GM23338 (cell line): ENCODE measurements at regions not wholly inside any gene's neighbourhood (a gene's known extent, or its start where the extent isn't known, plus 50 kb on each side); places are given as distances from the start of the nearest gene placed in this dataset.

ENCODE experiments used
- ATAC-seq: fragments of 200-7000 bp; cut with Tn5 transposase; 3 replicates; pipeline ENCODE4 v1.9.1; 2020
- DNase-seq: peaks from one replicate; pipeline ENCODE4 v3.0.0-alpha.2; 2015; ENCODE audit warnings: low spot score
- H2AFZ ChIP-seq: fragments of 200-600 bp; sonication (generic); 2 replicates; pipeline ENCODE4 v1.8.0; 2016; ENCODE audit warnings: antibody characterized with exemption, mild to moderate bottlenecking, moderate library complexity
- H3F3A ChIP-seq: fragments of 200-600 bp; sonication (generic); replicated peaks from 2 replicates; pipeline ENCODE4 v1.8.0; 2017; ENCODE audit warnings: antibody characterized with exemption, mixed run types, low read depth
- H3K27ac ChIP-seq: fragments of 200-600 bp; sonication (generic); 2 replicates; pipeline ENCODE4 v1.6.1; 2016; ENCODE audit warnings: low read depth
- H3K27me3 ChIP-seq: fragments of 200-600 bp; sonication (generic); 2 replicates; pipeline ENCODE4 v1.8.0; 2016; ENCODE audit warnings: mild to moderate bottlenecking, mixed run types, moderate library complexity; ENCODE audit not compliant: insufficient read depth
- H3K36me3 ChIP-seq: fragments of 200-600 bp; sonication (generic); 2 replicates; pipeline ENCODE4 v1.8.0; 2016; ENCODE audit warnings: mild to moderate bottlenecking; ENCODE audit not compliant: insufficient read depth
- H3K4me1 ChIP-seq: fragments of 200-600 bp; sonication (generic); 2 replicates; pipeline ENCODE4 v1.8.0; 2016; ENCODE audit warnings: mild to moderate bottlenecking, moderate library complexity; ENCODE audit not compliant: insufficient read depth
- H3K4me2 ChIP-seq: fragments of 200-600 bp; sonication (generic); 2 replicates; pipeline ENCODE4 v1.7.1; 2017; ENCODE audit warnings: mixed run types
- H3K4me3 ChIP-seq: fragments of 200-600 bp; sonication (generic); 2 replicates; pipeline ENCODE4 v1.6.1; 2016; ENCODE audit warnings: mixed run types
- H3K79me2 ChIP-seq: fragments of 200-600 bp; sonication (generic); replicated peaks from 2 replicates; pipeline ENCODE4 v1.8.0; 2017; ENCODE audit warnings: mild to moderate bottlenecking; ENCODE audit not compliant: insufficient read depth
- H3K9me2 ChIP-seq: fragments of 200-600 bp; sonication (generic); 2 replicates; pipeline ENCODE4 v1.8.0; 2017; ENCODE audit not compliant: insufficient read depth
- H4K20me1 ChIP-seq: fragments of 200-600 bp; sonication (generic); replicated peaks from 2 replicates; pipeline ENCODE4 v1.8.0; 2017; ENCODE audit warnings: mild to moderate bottlenecking; ENCODE audit not compliant: insufficient read depth
- H3K27ac Mint-ChIP-seq: 2 replicates; pipeline ENCODE4 v1.8.0; 2020; ENCODE audit warnings: inconsistent platforms, mild to moderate bottlenecking, moderate library complexity, mixed read lengths
- H3K27me3 Mint-ChIP-seq: 3 replicates; pipeline ENCODE4 v1.8.0; 2022; ENCODE audit warnings: low read depth, mild to moderate bottlenecking, moderate library complexity, mixed read lengths, inconsistent platforms; ENCODE audit not compliant: insufficient read depth, poor library complexity
- H3K36me3 Mint-ChIP-seq: 3 replicates; pipeline ENCODE4 v1.8.0; 2021; ENCODE audit warnings: low read depth, mild to moderate bottlenecking, inconsistent platforms, moderate library complexity, mixed read lengths
- H3K4me1 Mint-ChIP-seq: 3 replicates; pipeline ENCODE4 v1.8.0; 2020; ENCODE audit warnings: mild to moderate bottlenecking, inconsistent platforms, mixed read lengths
- H3K4me3 Mint-ChIP-seq: 3 replicates; pipeline ENCODE4 v1.8.0; 2021; ENCODE audit warnings: moderate library complexity, mild to moderate bottlenecking, inconsistent platforms, mixed read lengths
- H3K9me3 Mint-ChIP-seq: 3 replicates; pipeline ENCODE4 v1.8.0; 2020; ENCODE audit warnings: moderate library complexity, mild to moderate bottlenecking, inconsistent platforms, mixed read lengths
- CREB1 ChIP-seq: fragments of 250-450 bp; sonication (Bioruptor Pico); IDR thresholded peaks from 2 replicates; pipeline ENCODE4 v1.5.0; 2020; ENCODE audit warnings: low read depth, mild to moderate bottlenecking, moderate library complexity
- EZH2 ChIP-seq: fragments of 200-600 bp; sonication (generic); IDR thresholded peaks from one replicate; pipeline ENCODE4 v1.8.0; 2017; ENCODE audit warnings: antibody characterized with exemption, mild to moderate bottlenecking, low read depth; ENCODE audit not compliant: unreplicated experiment
- EZH2phosphoT487 ChIP-seq: fragments of 200-600 bp; sonication (generic); IDR thresholded peaks from one replicate; pipeline ENCODE4 v1.8.1; 2018; ENCODE audit warnings: antibody characterized with exemption; ENCODE audit not compliant: unreplicated experiment
- JUNB ChIP-seq: IDR thresholded peaks from one replicate; pipeline ENCODE4 v1.6.1; 2016; ENCODE audit warnings: antibody characterized with exemption; ENCODE audit not compliant: unreplicated experiment
- NANOG ChIP-seq: IDR thresholded peaks from 2 replicates; pipeline ENCODE4 v1.6.1; 2016; ENCODE audit warnings: antibody characterized with exemption, borderline replicate concordance
- POLR2AphosphoS5 ChIP-seq: IDR thresholded peaks from 2 replicates; pipeline ENCODE4 v1.6.1; 2016; ENCODE audit warnings: antibody characterized with exemption, low read depth
- STAT1 ChIP-seq: IDR thresholded peaks from one replicate; pipeline ENCODE4 v1.6.1; 2016; ENCODE audit warnings: antibody characterized with exemption; ENCODE audit not compliant: unreplicated experiment
- ZNF114 ChIP-seq: fragments of 250-450 bp; sonication (Bioruptor Pico); IDR thresholded peaks from 2 replicates; pipeline ENCODE4 v1.5.0; 2020; ENCODE audit warnings: mild to moderate bottlenecking, moderate library complexity
- ZNF331 ChIP-seq: fragments of 250-450 bp; sonication (Bioruptor Pico); IDR thresholded peaks from 2 replicates; pipeline ENCODE4 v1.5.0; 2020; ENCODE audit warnings: low read depth, mild to moderate bottlenecking, moderate library complexity
- TF ChIP-seq, protein P1 (sequence below): IDR thresholded peaks from one replicate; pipeline ENCODE4 v1.6.1; 2018; ENCODE audit warnings: antibody characterized with exemption; ENCODE audit not compliant: unreplicated experiment
- TF ChIP-seq, protein P2 (sequence below), 2 experiments: fragments of 200-600 bp in 1 of 2; sonication (generic) in 1 of 2; conservative IDR thresholded peaks; 2 replicates each; pipeline versions ENCODE4 v1.5.1 to v1.6.1; 2016 to 2017; ENCODE audit warnings: antibody characterized with exemption in 2 of 2, low read depth in 2 of 2, mild to moderate bottlenecking in 2 of 2, moderate library complexity in 1 of 2
- TF ChIP-seq, protein P3 (sequence below): IDR thresholded peaks from 2 replicates; pipeline ENCODE4 v1.6.1; 2016; ENCODE audit warnings: antibody characterized with exemption
- TF ChIP-seq, protein P4 (sequence below): fragments of 250-450 bp; sonication (Bioruptor Pico); IDR thresholded peaks from 2 replicates; pipeline ENCODE4 v1.5.0; 2020; ENCODE audit warnings: mild to moderate bottlenecking, moderate library complexity

- H3K36me3 Mint-ChIP-seq = no peaks in the 10 kb centered on the region
- TF ChIP-seq STAT1 (no peak), EZH2phosphoT487 (no peak), ZNF331 (no peak), NANOG (no peak), JUNB (no peak), CREB1 (CRISPR knock-in tag) (no peak), ZNF114 (CRISPR knock-in tag) (no peak), EZH2 (no peak), POLR2AphosphoS5 (no peak)
- TF ChIP-seq, protein P1, sequence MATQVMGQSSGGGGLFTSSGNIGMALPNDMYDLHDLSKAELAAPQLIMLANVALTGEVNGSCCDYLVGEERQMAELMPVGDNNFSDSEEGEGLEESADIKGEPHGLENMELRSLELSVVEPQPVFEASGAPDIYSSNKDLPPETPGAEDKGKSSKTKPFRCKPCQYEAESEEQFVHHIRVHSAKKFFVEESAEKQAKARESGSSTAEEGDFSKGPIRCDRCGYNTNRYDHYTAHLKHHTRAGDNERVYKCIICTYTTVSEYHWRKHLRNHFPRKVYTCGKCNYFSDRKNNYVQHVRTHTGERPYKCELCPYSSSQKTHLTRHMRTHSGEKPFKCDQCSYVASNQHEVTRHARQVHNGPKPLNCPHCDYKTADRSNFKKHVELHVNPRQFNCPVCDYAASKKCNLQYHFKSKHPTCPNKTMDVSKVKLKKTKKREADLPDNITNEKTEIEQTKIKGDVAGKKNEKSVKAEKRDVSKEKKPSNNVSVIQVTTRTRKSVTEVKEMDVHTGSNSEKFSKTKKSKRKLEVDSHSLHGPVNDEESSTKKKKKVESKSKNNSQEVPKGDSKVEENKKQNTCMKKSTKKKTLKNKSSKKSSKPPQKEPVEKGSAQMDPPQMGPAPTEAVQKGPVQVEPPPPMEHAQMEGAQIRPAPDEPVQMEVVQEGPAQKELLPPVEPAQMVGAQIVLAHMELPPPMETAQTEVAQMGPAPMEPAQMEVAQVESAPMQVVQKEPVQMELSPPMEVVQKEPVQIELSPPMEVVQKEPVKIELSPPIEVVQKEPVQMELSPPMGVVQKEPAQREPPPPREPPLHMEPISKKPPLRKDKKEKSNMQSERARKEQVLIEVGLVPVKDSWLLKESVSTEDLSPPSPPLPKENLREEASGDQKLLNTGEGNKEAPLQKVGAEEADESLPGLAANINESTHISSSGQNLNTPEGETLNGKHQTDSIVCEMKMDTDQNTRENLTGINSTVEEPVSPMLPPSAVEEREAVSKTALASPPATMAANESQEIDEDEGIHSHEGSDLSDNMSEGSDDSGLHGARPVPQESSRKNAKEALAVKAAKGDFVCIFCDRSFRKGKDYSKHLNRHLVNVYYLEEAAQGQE = no peak
- TF ChIP-seq, protein P2, sequence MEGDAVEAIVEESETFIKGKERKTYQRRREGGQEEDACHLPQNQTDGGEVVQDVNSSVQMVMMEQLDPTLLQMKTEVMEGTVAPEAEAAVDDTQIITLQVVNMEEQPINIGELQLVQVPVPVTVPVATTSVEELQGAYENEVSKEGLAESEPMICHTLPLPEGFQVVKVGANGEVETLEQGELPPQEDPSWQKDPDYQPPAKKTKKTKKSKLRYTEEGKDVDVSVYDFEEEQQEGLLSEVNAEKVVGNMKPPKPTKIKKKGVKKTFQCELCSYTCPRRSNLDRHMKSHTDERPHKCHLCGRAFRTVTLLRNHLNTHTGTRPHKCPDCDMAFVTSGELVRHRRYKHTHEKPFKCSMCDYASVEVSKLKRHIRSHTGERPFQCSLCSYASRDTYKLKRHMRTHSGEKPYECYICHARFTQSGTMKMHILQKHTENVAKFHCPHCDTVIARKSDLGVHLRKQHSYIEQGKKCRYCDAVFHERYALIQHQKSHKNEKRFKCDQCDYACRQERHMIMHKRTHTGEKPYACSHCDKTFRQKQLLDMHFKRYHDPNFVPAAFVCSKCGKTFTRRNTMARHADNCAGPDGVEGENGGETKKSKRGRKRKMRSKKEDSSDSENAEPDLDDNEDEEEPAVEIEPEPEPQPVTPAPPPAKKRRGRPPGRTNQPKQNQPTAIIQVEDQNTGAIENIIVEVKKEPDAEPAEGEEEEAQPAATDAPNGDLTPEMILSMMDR (conservative IDR thresholded peaks at IDR 0.05; ENCODE audit: low read depth in 2 of 2) = no peak
- TF ChIP-seq, protein P3, sequence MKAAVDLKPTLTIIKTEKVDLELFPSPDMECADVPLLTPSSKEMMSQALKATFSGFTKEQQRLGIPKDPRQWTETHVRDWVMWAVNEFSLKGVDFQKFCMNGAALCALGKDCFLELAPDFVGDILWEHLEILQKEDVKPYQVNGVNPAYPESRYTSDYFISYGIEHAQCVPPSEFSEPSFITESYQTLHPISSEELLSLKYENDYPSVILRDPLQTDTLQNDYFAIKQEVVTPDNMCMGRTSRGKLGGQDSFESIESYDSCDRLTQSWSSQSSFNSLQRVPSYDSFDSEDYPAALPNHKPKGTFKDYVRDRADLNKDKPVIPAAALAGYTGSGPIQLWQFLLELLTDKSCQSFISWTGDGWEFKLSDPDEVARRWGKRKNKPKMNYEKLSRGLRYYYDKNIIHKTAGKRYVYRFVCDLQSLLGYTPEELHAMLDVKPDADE = no peak
- TF ChIP-seq, protein P4, sequence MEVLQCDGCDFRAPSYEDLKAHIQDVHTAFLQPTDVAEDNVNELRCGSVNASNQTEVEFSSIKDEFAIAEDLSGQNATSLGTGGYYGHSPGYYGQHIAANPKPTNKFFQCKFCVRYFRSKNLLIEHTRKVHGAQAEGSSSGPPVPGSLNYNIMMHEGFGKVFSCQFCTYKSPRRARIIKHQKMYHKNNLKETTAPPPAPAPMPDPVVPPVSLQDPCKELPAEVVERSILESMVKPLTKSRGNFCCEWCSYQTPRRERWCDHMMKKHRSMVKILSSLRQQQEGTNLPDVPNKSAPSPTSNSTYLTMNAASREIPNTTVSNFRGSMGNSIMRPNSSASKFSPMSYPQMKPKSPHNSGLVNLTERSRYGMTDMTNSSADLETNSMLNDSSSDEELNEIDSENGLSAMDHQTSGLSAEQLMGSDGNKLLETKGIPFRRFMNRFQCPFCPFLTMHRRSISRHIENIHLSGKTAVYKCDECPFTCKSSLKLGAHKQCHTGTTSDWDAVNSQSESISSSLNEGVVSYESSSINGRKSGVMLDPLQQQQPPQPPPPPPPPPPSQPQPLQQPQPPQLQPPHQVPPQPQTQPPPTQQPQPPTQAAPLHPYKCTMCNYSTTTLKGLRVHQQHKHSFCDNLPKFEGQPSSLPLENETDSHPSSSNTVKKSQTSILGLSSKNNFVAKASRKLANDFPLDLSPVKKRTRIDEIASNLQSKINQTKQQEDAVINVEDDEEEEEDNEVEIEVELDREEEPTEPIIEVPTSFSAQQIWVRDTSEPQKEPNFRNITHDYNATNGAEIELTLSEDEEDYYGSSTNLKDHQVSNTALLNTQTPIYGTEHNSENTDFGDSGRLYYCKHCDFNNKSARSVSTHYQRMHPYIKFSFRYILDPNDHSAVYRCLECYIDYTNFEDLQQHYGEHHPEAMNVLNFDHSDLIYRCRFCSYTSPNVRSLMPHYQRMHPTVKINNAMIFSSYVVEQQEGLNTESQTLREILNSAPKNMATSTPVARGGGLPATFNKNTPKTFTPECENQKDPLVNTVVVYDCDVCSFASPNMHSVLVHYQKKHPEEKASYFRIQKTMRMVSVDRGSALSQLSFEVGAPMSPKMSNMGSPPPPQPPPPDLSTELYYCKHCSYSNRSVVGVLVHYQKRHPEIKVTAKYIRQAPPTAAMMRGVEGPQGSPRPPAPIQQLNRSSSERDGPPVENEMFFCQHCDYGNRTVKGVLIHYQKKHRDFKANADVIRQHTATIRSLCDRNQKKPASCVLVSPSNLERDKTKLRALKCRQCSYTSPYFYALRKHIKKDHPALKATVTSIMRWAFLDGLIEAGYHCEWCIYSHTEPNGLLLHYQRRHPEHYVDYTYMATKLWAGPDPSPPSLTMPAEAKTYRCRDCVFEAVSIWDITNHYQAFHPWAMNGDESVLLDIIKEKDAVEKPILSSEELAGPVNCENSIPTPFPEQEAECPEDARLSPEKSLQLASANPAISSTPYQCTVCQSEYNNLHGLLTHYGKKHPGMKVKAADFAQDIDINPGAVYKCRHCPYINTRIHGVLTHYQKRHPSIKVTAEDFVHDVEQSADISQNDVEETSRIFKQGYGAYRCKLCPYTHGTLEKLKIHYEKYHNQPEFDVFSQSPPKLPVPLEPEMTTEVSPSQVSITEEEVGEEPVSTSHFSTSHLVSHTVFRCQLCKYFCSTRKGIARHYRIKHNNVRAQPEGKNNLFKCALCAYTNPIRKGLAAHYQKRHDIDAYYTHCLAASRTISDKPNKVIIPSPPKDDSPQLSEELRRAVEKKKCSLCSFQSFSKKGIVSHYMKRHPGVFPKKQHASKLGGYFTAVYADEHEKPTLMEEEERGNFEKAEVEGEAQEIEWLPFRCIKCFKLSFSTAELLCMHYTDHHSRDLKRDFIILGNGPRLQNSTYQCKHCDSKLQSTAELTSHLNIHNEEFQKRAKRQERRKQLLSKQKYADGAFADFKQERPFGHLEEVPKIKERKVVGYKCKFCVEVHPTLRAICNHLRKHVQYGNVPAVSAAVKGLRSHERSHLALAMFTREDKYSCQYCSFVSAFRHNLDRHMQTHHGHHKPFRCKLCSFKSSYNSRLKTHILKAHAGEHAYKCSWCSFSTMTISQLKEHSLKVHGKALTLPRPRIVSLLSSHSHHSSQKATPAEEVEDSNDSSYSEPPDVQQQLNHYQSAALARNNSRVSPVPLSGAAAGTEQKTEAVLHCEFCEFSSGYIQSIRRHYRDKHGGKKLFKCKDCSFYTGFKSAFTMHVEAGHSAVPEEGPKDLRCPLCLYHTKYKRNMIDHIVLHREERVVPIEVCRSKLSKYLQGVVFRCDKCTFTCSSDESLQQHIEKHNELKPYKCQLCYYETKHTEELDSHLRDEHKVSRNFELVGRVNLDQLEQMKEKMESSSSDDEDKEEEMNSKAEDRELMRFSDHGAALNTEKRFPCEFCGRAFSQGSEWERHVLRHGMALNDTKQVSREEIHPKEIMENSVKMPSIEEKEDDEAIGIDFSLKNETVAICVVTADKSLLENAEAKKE = no peak
- Histone ChIP-seq H3K4me1 (no peaks in the 10 kb centered on the region), H3K79me2 (no peaks in the 10 kb centered on the region), H3K9me2 (peaks cover 5% of the 10 kb centered on the region; the same call in 1 of the 2 replicates), H3K27me3 (no peaks in the 10 kb centered on the region), H3K4me3 (no peak overlapping the region), H2AFZ (no peak overlapping the region), H3K4me2 (no peak overlapping the region), H3K27ac (no peak overlapping the region), H4K20me1 (no peaks in the 10 kb centered on the region), H3K36me3 (no peaks in the 10 kb centered on the region), H3F3A (no peaks in the 10 kb centered on the region)
- no peak overlapping the region for H3K4me3 Mint-ChIP-seq
- DNase-seq = no peak
- peaks cover 5% of the 10 kb centered on the region for H3K27me3 Mint-ChIP-seq
- H3K4me1 Mint-ChIP-seq = no peaks in the 10 kb centered on the region
- no peak overlapping the region for H3K27ac Mint-ChIP-seq
- no peak for ATAC-seq
- no peaks in the 10 kb centered on the region for H3K9me3 Mint-ChIP-seq
Measured at GRCh38 chr5:173549644-173550043, 66.8 kb downstream of the BOD1 start.
